Stimulated activated naive CD8-positive, alpha-beta T cell treated with anti-CD3 and anti-CD28 coated beads, Interleukin-15, amount 100 ng/mL, for 72 hours (primary cell): ENCODE measurements at regions not wholly inside any gene's neighbourhood (a gene's known extent, or its start where the extent isn't known, plus 50 kb on each side); places are given as distances from the start of the nearest gene placed in this dataset.

Experiments used
- ATAC-seq: fragments of 150-1000 bp; cut with Tn5 transposase; 2 replicates; pipeline ENCODE4 v1.10.0; 2021; ENCODE audit warnings: mild to moderate bottlenecking, moderate library complexity
- DNase-seq, 2 donors: peaks; one replicate each; pipeline ENCODE4 v3.0.0; 2021 to 2022
- H3K27ac Mint-ChIP-seq, 2 donors: one replicate each; pipeline ENCODE4 v1.8.0; 2022; ENCODE audit warnings: mild to moderate bottlenecking in 2 of 2, mixed read lengths in 2 of 2, moderate library complexity in 2 of 2
- H3K27me3 Mint-ChIP-seq: one replicate; pipeline ENCODE4 v1.8.0; 2022; ENCODE audit warnings: mixed read lengths
- H3K4me1 Mint-ChIP-seq: one replicate; pipeline ENCODE4 v1.8.0; 2022; ENCODE audit warnings: mild to moderate bottlenecking, mixed read lengths
- H3K4me3 Mint-ChIP-seq, 2 donors: one replicate each; pipeline ENCODE4 v1.8.0; 2022; ENCODE audit warnings: mild to moderate bottlenecking in 2 of 2, mixed read lengths in 2 of 2, moderate library complexity in 1 of 2
- H3K9me3 Mint-ChIP-seq, 2 donors: one replicate each; pipeline ENCODE4 v1.8.0; 2022; ENCODE audit warnings: mixed read lengths in 2 of 2

DNA sequence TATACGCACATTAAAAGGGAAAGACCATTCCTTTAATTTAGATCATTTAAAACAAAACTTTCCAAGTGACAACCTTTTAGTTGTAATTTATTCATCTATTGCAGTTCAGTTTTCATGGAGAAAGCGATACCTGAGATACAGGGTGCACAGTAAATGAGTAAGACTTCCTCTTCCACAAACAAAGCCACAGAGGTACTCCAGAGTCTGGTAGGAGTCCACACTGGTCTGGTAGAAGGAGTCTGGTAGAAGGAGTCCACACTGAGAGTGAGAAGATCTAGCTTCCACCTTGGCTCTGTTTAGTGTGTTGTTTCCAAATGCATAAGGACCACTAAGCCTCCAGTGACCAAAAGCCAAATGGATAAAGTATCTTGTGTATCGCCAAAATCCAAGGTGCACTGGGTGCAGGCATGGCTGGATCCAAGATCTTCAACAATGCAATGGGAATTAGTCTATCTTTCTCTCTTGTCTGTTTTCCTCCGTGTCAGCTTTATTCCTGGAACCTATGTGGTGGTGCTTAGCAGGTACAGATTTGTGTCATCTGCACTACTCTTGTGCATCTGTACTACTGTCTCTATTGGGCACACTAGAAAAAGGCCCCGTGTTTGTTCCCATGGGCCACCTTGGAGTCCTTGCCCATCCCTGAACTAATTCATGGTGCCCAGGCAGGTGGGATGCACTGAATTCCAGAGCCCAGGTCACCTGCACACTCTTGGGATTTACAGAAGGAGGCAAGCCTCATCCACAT lies 331.1 kb downstream of the BCL11B start:
- Mint-ChIP-seq H3K4me3 (no peak overlapping the region), H3K27ac (no peak overlapping the region), H3K9me3 (peaks cover 4 to 11% of the 10 kb centered on the region in 2 donors), H3K27me3 (no peaks in the 10 kb centered on the region), H3K4me1 (peaks cover 50% of the 10 kb centered on the region)
- DNase-seq (no peak), ATAC-seq (peak; percentile 57)

GRCh38 chr14:98941481-98941880 lies 330.5 kb downstream of the BCL11B start:
- no peak overlapping the region for H3K27ac Mint-ChIP-seq
- ATAC-seq (peak; percentile 78), DNase-seq (no peak)
- H3K27me3 Mint-ChIP-seq: no peaks in the 10 kb centered on the region
- peaks cover 49% of the 10 kb centered on the region for H3K4me1 Mint-ChIP-seq
- H3K4me3 Mint-ChIP-seq: no peak overlapping the region
- peaks cover 1 to 7% of the 10 kb centered on the region in 2 donors for H3K9me3 Mint-ChIP-seq

- Mint-ChIP-seq H3K27me3 (no peaks in the 10 kb centered on the region), H3K9me3 (no peaks in the 10 kb centered on the region), H3K4me1 (peaks cover 46% of the 10 kb centered on the region), H3K27ac (no peak overlapping the region), H3K4me3 (no peak overlapping the region)
- DNase-seq (no peak), ATAC-seq (no peak)
These were observed 328.1 kb downstream of the BCL11B start for GRCh38 chr14:98943907-98944306.

DNA sequence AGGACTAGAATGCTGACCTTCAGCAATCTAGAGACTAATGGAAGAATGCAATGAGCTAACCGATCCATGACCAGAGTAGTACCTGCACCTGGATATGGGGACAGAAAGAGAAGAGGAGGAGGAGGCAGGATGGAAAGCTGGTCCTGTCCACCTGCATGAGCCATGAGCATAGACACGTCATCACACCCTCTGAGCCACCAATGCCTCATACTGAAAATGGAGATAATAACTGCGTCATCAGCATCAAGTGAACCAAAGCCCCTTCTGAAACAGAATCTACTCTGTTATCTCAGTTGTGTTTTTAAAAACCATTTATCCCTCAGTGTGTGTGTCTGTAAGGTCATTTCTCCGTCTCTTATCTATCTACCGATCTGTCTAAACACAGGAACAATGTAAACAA lies 327.0 kb downstream of the BCL11B start:
- DNase-seq (no peak), ATAC-seq (no peak)
- H3K27me3 Mint-ChIP-seq: no peaks in the 10 kb centered on the region
- peaks cover 45% of the 10 kb centered on the region for H3K4me1 Mint-ChIP-seq
- no peak overlapping the region for H3K4me3 Mint-ChIP-seq
- no peaks in the 10 kb centered on the region for H3K9me3 Mint-ChIP-seq
- peak overlapping the region in 1 of 2 donors; percentile 47 for H3K27ac Mint-ChIP-seq

GRCh38 chr14:98945611-98946570 lies 326.1 kb downstream of the BCL11B start:
- Mint-ChIP-seq H3K4me3 (no peak overlapping the region), H3K27me3 (no peaks in the 10 kb centered on the region), H3K27ac (no peak overlapping the region), H3K9me3 (no peaks in the 10 kb centered on the region), H3K4me1 (peaks cover 38% of the 10 kb centered on the region)
- DNase-seq (no peak), ATAC-seq (no peak)

DNA sequence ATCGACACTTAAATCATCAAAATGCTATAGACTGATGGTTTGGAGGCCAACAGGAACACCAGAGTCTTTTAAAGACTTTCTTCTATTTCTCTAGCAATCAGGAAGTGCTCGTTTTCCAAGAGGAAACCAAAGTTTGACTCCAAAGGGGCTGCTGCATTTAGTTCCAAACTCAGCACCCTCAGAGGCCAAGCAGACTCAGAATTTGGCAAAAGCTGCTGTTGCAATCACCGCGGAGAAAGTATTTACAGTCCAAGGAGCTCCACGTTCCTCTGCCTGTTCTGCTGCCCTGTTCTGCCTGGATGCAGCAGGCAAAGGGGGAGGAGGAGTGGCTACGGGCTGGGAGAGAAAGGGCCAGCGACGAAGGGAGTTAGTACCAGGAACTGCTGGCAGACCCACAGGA lies 325.1 kb downstream of the BCL11B start:
- peaks cover 31% of the 10 kb centered on the region for H3K4me1 Mint-ChIP-seq

DNA sequence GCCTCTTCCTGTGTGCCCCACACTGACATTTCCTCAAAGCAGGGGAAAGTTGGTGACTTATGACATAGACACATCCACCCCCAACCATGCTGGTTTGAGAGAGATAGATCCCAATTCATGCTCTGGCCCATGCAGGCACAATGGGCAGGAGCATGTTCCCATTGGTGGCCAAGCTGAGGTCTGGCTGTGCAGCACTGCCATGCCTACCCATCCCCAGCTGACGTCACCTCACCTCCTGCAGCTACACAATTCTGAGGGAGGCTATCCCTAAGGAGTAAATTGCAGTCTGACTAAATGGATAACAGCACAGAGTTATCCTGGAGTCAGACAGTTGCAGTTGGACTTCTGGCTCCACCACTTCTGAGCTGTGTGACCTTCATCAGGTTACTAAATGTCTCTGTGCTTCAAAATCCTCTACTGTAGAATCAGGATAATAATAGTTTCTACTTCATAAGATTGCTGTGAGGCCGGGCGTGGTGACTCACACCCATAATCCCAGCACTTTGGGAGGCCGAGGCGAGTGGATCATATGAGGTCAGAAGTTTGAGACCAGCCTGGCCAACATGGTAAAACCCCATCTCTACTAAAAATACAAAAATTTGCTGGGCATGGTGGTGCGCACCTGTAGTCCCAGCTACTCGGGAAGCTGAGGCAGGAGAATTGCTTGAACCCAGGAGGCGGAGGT lies 323.9 kb downstream of the BCL11B start:
- Mint-ChIP-seq H3K4me3 (no peak overlapping the region), H3K27me3 (no peaks in the 10 kb centered on the region), H3K27ac (peak overlapping the region in 1 of 2 donors; percentile 1), H3K4me1 (peaks cover 31% of the 10 kb centered on the region), H3K9me3 (no peaks in the 10 kb centered on the region)
- DNase-seq (no peak), ATAC-seq (no peak)

More for the DNA sequence above, 325.1 kb downstream of the BCL11B start:
- H3K4me3 Mint-ChIP-seq: no peak overlapping the region
- no peaks in the 10 kb centered on the region for H3K9me3 Mint-ChIP-seq
- DNase-seq: no peak
- H3K27ac Mint-ChIP-seq: no peak overlapping the region
- no peaks in the 10 kb centered on the region for H3K27me3 Mint-ChIP-seq
- no peak for ATAC-seq

DNA sequence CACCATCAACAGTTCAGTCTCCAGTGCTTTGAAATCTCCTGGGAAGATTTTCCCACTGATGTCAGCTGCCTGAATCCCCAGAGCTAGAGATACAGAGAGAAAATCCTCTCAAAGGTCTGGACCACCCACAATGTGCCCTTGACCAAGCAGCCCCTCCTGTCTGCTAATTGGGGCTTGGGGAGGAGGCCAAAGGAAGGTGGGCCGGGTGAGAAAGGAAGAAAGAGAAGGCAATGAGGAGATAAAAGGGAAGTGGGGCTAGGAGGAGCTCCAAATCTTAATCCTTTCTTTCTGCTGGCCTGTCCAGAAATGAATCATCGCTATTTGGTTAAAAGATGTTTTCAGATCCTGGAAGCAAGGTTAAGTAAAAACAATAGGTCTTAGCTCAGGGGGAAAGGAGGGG lies 322.9 kb downstream of the BCL11B start:
- Mint-ChIP-seq H3K4me3 (no peak overlapping the region), H3K27ac (no peak overlapping the region), H3K9me3 (no peaks in the 10 kb centered on the region), H3K4me1 (peaks cover 31% of the 10 kb centered on the region), H3K27me3 (no peaks in the 10 kb centered on the region)
- no peak for ATAC-seq
- DNase-seq: no peak

DNA sequence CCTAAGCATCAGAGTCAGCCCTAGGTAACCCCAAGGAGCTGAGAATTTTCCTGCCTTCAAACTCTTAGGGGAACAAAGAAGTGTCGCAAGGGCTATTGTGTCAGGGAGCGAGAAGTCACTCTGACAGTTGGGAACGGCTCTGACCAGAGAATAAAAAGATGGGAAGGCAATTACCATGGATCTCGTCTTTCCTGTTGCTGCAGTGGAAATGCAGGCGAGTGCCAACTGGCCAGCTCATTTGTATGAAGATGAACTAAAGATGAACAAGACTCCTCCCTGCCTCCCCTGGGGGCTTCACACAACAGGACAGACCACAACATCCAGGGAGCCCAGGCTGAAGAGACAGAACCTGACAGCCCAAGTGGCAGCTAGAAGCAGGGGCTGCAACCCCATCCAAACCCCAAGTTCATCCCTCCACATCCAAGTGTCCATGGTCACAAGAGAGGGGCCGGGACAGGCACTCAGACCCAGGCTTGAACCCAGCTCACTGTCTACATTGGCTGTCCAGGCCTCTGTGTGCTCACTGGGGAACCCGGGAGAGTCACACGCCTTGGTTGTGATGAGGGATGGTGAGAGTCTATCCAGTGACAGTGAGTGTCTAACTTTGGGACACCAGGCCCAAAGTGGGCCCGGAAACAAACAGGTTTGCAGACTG lies 322.4 kb downstream of the BCL11B start:
- H3K27me3 Mint-ChIP-seq: no peaks in the 10 kb centered on the region
- DNase-seq (no peak), ATAC-seq (no peak)
- H3K4me1 Mint-ChIP-seq: peaks cover 31% of the 10 kb centered on the region
- H3K4me3 Mint-ChIP-seq: no peak overlapping the region
- H3K9me3 Mint-ChIP-seq: no peaks in the 10 kb centered on the region
- H3K27ac Mint-ChIP-seq: no peak overlapping the region

DNA sequence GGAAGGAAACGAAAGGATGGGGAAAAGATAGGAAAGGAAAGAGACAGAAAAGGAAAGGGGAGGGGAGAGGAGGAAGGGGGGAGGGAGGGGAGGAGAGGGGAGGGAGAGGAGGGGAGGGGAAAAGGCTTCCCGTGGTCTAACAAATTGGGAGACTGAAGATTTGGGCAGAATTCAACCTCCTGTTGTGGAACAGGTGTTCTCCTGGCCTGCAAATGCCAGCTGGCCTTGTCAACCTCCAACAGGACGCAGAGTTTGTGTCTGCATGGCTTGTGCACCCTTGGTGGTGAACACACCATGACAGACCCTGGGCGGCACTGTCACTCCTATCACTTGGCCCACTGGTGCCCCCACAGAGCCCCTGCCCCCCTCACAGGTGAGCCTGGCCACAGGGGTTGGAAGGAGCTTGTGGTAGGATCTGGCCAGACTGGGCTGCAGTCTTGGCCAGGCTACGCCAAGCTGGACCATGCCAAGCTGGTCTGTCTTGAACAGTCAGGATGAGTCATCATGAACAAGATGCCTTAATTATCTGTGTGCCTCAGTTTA lies 321.6 kb downstream of the BCL11B start:
- no peak overlapping the region for H3K4me3 Mint-ChIP-seq
- DNase-seq: no peak
- H3K9me3 Mint-ChIP-seq: no peaks in the 10 kb centered on the region
- no peak overlapping the region for H3K27ac Mint-ChIP-seq
- no peak for ATAC-seq
- no peaks in the 10 kb centered on the region for H3K27me3 Mint-ChIP-seq
- peaks cover 34% of the 10 kb centered on the region for H3K4me1 Mint-ChIP-seq

- no peak overlapping the region for H3K27ac Mint-ChIP-seq
- DNase-seq (no peak), ATAC-seq (no peak)
- no peaks in the 10 kb centered on the region for H3K9me3 Mint-ChIP-seq
- peaks cover 37% of the 10 kb centered on the region for H3K4me1 Mint-ChIP-seq
- no peak overlapping the region for H3K4me3 Mint-ChIP-seq
- H3K27me3 Mint-ChIP-seq: no peaks in the 10 kb centered on the region
These were observed 321.0 kb downstream of the BCL11B start for GRCh38 chr14:98951031-98951430.

DNA sequence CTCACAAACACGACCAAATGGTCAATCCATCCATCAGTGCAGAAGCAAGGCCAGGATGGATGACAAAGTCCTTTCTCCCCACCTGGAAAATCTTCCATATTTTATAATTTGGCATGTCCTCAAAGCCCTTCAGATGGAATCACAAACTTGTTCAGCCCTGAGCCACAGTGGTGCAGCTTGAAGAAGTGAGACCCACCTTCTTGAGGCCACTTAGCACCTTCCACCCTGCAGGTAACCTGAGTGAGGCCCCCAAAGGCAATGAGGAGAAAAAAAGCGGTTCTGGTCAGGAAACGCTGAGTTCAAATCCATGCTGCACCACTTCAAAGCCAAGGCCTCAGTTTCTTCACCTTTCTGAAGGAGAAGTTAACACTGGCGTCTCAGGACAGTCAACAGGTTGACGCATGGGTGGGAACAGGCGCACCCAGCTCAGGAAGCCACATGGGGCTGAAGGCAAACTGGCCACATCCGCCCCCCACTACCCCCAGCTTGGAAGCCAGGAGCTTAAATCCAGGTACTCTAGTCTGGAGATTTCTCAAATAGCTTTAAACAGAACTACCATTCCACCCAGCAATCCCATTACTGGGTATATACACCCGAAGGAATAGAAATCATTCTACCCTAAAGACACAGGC lies 320.4 kb downstream of the BCL11B start:
- H3K27me3 Mint-ChIP-seq: no peaks in the 10 kb centered on the region
- no peak overlapping the region for H3K4me3 Mint-ChIP-seq
- no peak overlapping the region for H3K27ac Mint-ChIP-seq
- DNase-seq (no peak), ATAC-seq (no peak)
- H3K9me3 Mint-ChIP-seq: no peaks in the 10 kb centered on the region
- H3K4me1 Mint-ChIP-seq: peaks cover 36% of the 10 kb centered on the region

- H3K27me3 Mint-ChIP-seq: no peaks in the 10 kb centered on the region
- H3K9me3 Mint-ChIP-seq: no peaks in the 10 kb centered on the region
- no peak for ATAC-seq
- no peak overlapping the region for H3K27ac Mint-ChIP-seq
- no peak for DNase-seq
- H3K4me3 Mint-ChIP-seq: no peak overlapping the region
- H3K4me1 Mint-ChIP-seq: peaks cover 24% of the 10 kb centered on the region
These were observed 319.2 kb downstream of the BCL11B start for GRCh38 chr14:98952593-98953350.
